SH-SY5Y (cell line): ENCODE measurements at regions not wholly inside any gene's neighbourhood (a gene's known extent, or its start where the extent isn't known, plus 50 kb on each side); places are given as distances from the start of the nearest gene placed in this dataset.

ENCODE experiments used
- GATA2 ChIP-seq: IDR thresholded peaks from 2 replicates; pipeline ENCODE4 v1.6.1; 2011; ENCODE audit warnings: mild to moderate bottlenecking, low read depth, low read length
- GATA3 ChIP-seq: IDR thresholded peaks from 2 replicates; pipeline ENCODE4 v1.6.1; 2011; ENCODE audit warnings: low read depth, mild to moderate bottlenecking, low read length, moderate library complexity

DNA sequence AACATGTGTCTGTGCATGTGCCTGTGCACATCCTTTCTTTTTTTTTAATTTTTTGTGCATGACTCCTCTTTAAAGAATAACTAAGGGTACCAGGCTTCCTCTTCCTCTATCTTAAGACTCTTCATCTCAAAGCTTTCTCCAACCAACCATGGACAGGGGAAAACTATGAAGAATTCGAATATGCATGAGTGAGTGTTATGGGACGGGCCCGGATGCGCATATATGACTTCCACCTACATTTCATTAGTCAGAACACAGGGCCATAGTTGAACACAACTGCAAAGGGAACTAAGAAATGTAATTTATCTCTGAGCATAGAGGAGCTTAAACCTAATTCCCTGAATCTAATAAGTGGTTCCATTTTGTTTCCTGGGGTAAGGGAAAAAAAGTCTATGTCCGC lies 270.3 kb upstream of the SORCS1 start:
- no peak for TF ChIP-seq GATA2
- TF ChIP-seq GATA3, result no peak
